SK-N-SH treated with all-trans-retinoic acid at 6 μM for 48 hours (cell line): ENCODE measurements at regions not wholly inside any gene's neighbourhood (a gene's known extent, or its start where the extent isn't known, plus 50 kb on each side); places are given as distances from the start of the nearest gene placed in this dataset.

Experiments used
- ATAC-seq: fragments of 200-7000 bp; cut with Tn5 transposase; 3 replicates; pipeline ENCODE4 v1.9.1; 2020; ENCODE audit warnings: mild to moderate bottlenecking, moderate library complexity
- ARNTL ChIP-seq: fragments of 450-650 bp; formaldehyde crosslinking; IDR thresholded peaks from 2 replicates; pipeline ENCODE4 v1.5.0; 2020; ENCODE audit warnings: low read depth, mild to moderate bottlenecking, moderate library complexity, borderline replicate concordance
- BACH2 ChIP-seq: fragments of 250-450 bp; sonication (Bioruptor Pico); IDR thresholded peaks from 2 replicates; pipeline ENCODE4 v1.9.0; 2021; ENCODE audit warnings: mild to moderate bottlenecking, borderline replicate concordance
- CSDC2 ChIP-seq: fragments of 250-450 bp; sonication (Bioruptor Pico); IDR thresholded peaks from 2 replicates; pipeline ENCODE4 v1.5.0; 2020; ENCODE audit warnings: mild to moderate bottlenecking, moderate library complexity
- CSRNP3 ChIP-seq: fragments of 250-450 bp; sonication (Bioruptor Pico); IDR thresholded peaks from 2 replicates; pipeline ENCODE4 v1.5.1; 2021; ENCODE audit warnings: mild to moderate bottlenecking, moderate library complexity
- ESRRG ChIP-seq: fragments of 250-450 bp; sonication (Bioruptor Pico); IDR thresholded peaks from 2 replicates; pipeline ENCODE4 v1.6.1; 2021; ENCODE audit warnings: mild to moderate bottlenecking
- GLIS3 ChIP-seq: fragments of 250-450 bp; sonication (Bioruptor Pico); IDR thresholded peaks from 2 replicates; pipeline ENCODE4 v1.5.0; 2020; ENCODE audit warnings: mild to moderate bottlenecking, moderate library complexity
- ISL1 ChIP-seq: fragments of 250-450 bp; sonication (Bioruptor Pico); IDR thresholded peaks from 2 replicates; pipeline ENCODE4 v2.1.2; 2022; ENCODE audit warnings: mild to moderate bottlenecking, moderate library complexity
- PATZ1 ChIP-seq: fragments of 250-450 bp; sonication (Bioruptor Pico); IDR thresholded peaks from 2 replicates; pipeline ENCODE4 v1.8.0; 2020; ENCODE audit warnings: mild to moderate bottlenecking, moderate library complexity, borderline replicate concordance
- POU6F1 ChIP-seq: fragments of 250-450 bp; sonication (Bioruptor Pico); IDR thresholded peaks from 2 replicates; pipeline ENCODE4 v1.8.0; 2021; ENCODE audit warnings: low read depth, mild to moderate bottlenecking, moderate library complexity, borderline replicate concordance
- PPARA ChIP-seq: fragments of 250-450 bp; sonication (Bioruptor Pico); IDR thresholded peaks from 2 replicates; pipeline ENCODE4 v1.5.0; 2020; ENCODE audit warnings: mild to moderate bottlenecking, borderline replicate concordance
- RARB ChIP-seq: fragments of 250-450 bp; sonication (Bioruptor Pico); IDR thresholded peaks from 2 replicates; pipeline ENCODE4 v1.8.0; 2021; ENCODE audit warnings: mild to moderate bottlenecking, moderate library complexity
- SNAI2 ChIP-seq: fragments of 250-450 bp; sonication (Bioruptor Pico); IDR thresholded peaks from 2 replicates; pipeline ENCODE4 v1.5.0; 2020; ENCODE audit warnings: mild to moderate bottlenecking, moderate library complexity
- TCF4 ChIP-seq: fragments of 250-450 bp; sonication (Bioruptor Pico); IDR thresholded peaks from 2 replicates; pipeline ENCODE4 v1.8.0; 2021; ENCODE audit warnings: mild to moderate bottlenecking, moderate library complexity, borderline replicate concordance
- TOX ChIP-seq: fragments of 250-450 bp; sonication (Bioruptor Pico); IDR thresholded peaks from 2 replicates; pipeline ENCODE4 v1.8.0; 2021; ENCODE audit warnings: mild to moderate bottlenecking, moderate library complexity, borderline replicate concordance
- TSHZ2 ChIP-seq: fragments of 250-450 bp; sonication (Bioruptor Pico); IDR thresholded peaks from 2 replicates; pipeline ENCODE4 v1.5.0; 2020; ENCODE audit warnings: mild to moderate bottlenecking, moderate library complexity
- ZC3H10 ChIP-seq: fragments of 250-450 bp; sonication (Bioruptor Pico); IDR thresholded peaks from 2 replicates; pipeline ENCODE4 v1.5.1; 2021; ENCODE audit warnings: mild to moderate bottlenecking, moderate library complexity
- ZFP3 ChIP-seq: fragments of 250-450 bp; sonication (Bioruptor Pico); IDR thresholded peaks from 2 replicates; pipeline ENCODE4 v1.5.0; 2020; ENCODE audit warnings: mild to moderate bottlenecking, moderate library complexity
- ZNF565 ChIP-seq: fragments of 450-650 bp; formaldehyde crosslinking; conservative IDR thresholded peaks from 2 replicates; pipeline ENCODE4 v1.5.0; 2020; ENCODE audit warnings: low read depth, mild to moderate bottlenecking, moderate library complexity
- ZNF70 ChIP-seq: fragments of 450-650 bp; formaldehyde crosslinking; IDR thresholded peaks from 2 replicates; pipeline ENCODE4 v1.5.0; 2020; ENCODE audit warnings: mild to moderate bottlenecking, moderate library complexity
- ZNF8 ChIP-seq: fragments of 450-650 bp; formaldehyde crosslinking; IDR thresholded peaks from 2 replicates; pipeline ENCODE4 v1.5.0; 2020; ENCODE audit warnings: mild to moderate bottlenecking, moderate library complexity

GRCh38 chr6:37560737-37561103 lies 61.0 kb upstream of the CCDC167 start:
- TF ChIP-seq RARB (CRISPR knock-in tag) (no peak), ZNF8 (CRISPR knock-in tag) (no peak), BACH2 (CRISPR knock-in tag) (no peak), PPARA (CRISPR knock-in tag) (no peak), TCF4 (CRISPR knock-in tag) (no peak), ARNTL (CRISPR knock-in tag) (no peak), ESRRG (CRISPR knock-in tag) (no peak), CSRNP3 (CRISPR knock-in tag) (no peak), ZNF565 (no peak), TSHZ2 (no peak), CSDC2 (no peak)
- no peak for ATAC-seq

GRCh38 chr6:37559501-37559900 lies 59.8 kb upstream of the CCDC167 start:
- no peak for TF ChIP-seq ZNF565
- no peak for TF ChIP-seq CSDC2
- TF ChIP-seq GLIS3 (CRISPR knock-in tag), result no peak
- no peak for ATAC-seq

GRCh38 chr6:37559050-37559449 lies 59.4 kb upstream of the CCDC167 start:
- no peak for ATAC-seq
- no peak for TF ChIP-seq ZNF70 (CRISPR knock-in tag)

GRCh38 chr6:37558646-37559045 lies 59.0 kb upstream of the CCDC167 start:
- no peak for ATAC-seq
- TF ChIP-seq CSDC2 (no peak), TOX (no peak), ISL1 (CRISPR knock-in tag) (no peak), ESRRG (CRISPR knock-in tag) (no peak), ZNF70 (CRISPR knock-in tag) (no peak), ZFP3 (CRISPR knock-in tag) (no peak), TSHZ2 (no peak), SNAI2 (no peak), POU6F1 (CRISPR knock-in tag) (no peak), PATZ1 (no peak), CSRNP3 (CRISPR knock-in tag) (no peak), ZC3H10 (CRISPR knock-in tag) (no peak), PPARA (CRISPR knock-in tag) (no peak), RARB (CRISPR knock-in tag) (no peak), GLIS3 (CRISPR knock-in tag) (no peak)
- TF ChIP-seq, all 23 proteins: peak for 0
